Prostate gland (tissue), 2 donors: ENCODE measurements at regions not wholly inside any gene's neighbourhood (a gene's known extent, or its start where the extent isn't known, plus 50 kb on each side); places are given as distances from the start of the nearest gene placed in this dataset.

ENCODE experiments used
- CTCF ChIP-seq, 4 experiments: fragments of 200-600 bp in 2 of 4; fragments of 450-650 bp in 2 of 4; sonication (generic) in 2 of 4; IDR thresholded peaks; 1 replicate in 3 of 4; 2 replicates in 1 of 4; pipeline ENCODE4 v1.5.1; 2016 to 2019; ENCODE audit warnings: antibody characterized with exemption in 4 of 4, mild to moderate bottlenecking in 2 of 4, moderate library complexity in 2 of 4
- POLR2A ChIP-seq: fragments of 450-650 bp; IDR thresholded peaks from one replicate; pipeline ENCODE4 v1.6.1; 2016; ENCODE audit warnings: antibody characterized with exemption, mild to moderate bottlenecking
- POLR2AphosphoS5 ChIP-seq: sonication (generic); formaldehyde crosslinking; IDR thresholded peaks from one replicate; pipeline ENCODE4 v1.6.1; 2017; ENCODE audit warnings: antibody characterized with exemption

DNA sequence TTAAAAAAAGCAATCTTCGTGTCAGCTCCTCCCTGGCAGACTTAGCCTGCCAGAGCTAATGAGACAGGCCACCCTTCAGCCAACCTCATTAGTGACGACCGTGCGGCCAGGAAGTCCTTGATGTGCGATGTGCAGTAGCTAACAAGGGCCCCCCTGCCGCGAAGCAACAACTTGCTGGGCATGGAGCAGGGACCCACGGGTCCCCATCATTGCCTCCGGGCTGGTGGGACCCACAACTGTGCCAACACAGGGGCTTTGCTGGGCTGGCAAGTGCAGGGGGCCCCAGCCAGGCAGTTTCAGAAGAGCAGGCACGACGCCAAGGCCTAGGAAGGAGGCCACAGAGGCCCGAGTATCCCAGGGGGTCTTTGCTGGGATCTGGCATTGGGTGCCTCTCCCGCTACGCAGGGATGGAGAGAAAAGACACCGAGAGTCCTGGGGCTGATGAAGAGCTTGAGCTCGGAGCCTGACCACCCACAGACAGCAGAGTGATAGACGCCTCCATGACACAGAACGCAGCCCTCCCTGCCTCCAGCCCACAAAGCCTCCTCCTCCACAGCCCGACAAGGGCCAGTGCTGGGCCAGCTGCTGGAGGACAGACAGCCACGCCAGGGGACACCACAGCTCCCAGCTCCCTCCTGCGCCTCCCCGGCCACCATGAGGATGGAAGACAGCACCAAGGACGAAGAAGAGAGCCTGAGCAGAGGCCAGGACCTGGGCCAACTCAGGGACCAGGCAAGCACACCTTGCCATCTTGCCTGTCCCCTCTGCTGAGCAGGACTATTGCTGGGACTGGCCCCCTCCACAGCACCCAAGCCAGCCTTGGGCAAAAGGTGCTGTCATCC lies 96.6 kb downstream of the YTHDF1 start:
- TF ChIP-seq CTCF (IDR thresholded peaks at IDR 0.05) (no peak), POLR2AphosphoS5 (no peak), POLR2A (no peak)
